NOMO-1 treated with DMSO at 0.1 percent for 48 hours (cell line): ENCODE measurements at regions not wholly inside any gene's neighbourhood (a gene's known extent, or its start where the extent isn't known, plus 50 kb on each side); places are given as distances from the start of the nearest gene placed in this dataset.
"Not testable (repeated sequence)": the region's sequence is repeated elsewhere in the genome, so short reads cannot be mapped to it uniquely, and the experiment has no call there.

Source experiments
- DNase-seq: peaks from one replicate; lab custom pipeline; 2025; ENCODE audit not compliant: unreplicated experiment; lab: John Stamatoyannopoulos, UW

DNA sequence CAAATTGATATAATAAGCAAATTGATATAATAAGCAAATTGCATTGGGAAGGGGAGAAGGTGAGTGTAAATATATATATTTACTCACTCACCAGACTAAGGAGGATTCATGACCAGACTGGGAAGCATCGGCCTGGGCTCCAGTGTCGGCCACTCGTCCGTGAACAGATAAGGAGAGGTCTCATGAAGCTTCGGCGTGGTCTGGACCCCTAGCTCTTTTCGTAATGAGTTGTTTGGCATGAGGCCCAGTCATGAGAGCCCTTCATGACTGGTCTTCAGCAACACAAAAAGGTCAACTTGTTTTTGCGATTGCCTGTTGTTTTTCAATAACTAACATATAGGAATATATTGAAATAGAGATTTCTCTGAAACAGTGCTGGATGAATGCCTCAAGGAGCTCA, 222.9 kb upstream of the KCNK2 start:
- DNase-seq, result no peak

DNA sequence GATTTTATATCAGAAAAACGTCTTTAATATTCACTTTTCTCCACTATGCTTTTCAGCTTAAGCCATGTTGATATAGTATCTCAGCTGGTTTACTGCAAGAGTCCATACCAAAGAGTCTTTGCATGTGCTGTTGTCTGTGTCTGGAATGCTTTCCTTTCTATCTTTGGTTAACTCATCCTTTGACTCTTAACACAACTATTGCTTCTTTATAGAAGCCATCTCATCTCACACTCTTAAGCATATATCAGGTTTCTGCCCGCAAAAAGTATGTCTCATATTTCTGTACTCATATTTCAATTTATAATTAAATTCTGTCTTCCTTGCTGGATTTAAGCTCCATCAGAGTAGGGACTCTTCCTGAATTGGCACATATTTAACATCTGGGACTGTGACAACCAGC, 220.9 kb upstream of the KCNK2 start:
- DNase-seq, result no peak

DNA sequence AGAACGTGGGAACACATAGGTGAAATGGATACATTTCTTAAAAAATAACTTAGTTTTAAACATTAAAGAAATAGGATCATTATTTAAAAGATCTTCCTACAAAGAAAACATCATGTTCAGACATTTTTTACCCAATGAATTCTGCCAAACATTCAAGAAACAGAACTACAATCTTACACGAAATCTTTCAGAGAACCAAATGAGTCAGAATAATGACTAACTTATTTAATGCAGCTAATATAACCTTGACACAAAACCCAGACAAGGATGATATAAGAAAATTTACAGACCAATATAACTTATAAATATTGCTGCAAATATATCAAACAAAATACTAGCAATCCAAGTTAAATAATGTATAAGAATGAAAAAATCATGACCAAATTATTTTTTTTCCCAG, 220.1 kb upstream of the KCNK2 start:
- DNase-seq, result no peak

DNA sequence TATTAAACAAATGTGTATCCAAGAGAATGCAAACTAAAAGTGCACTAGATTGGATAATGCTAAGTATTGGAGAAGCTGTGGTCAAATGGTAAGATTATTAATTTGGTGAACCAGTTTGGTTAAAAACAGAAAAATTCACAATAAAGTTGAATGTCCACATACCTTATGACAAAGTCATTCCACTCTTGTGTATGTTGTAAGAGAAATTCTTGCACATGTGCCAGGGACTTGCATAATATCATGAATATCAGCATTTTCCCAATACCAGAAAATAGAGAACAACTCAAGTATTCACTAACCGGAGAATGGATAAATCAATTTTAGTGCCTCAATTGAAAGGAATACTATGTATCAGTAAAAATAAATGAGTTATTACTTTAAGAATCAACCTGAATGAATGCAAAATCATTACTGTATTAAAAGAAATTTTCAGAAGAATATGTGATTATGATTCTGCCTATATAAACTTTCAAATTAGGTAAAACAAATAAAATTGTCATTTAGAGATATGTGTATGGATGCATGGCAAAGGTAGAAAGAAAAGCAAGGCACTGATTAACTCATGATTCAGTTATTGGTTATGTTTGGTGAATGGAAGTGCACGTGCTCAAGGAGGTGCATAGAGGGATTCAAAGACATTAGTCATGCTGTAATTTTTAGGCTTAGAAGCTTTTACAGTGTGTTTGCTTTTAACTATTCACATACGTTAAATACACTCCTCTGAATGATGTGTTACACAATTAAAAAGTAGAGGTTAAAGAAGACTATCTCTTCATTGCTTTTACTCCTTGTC, 217.4 kb upstream of the KCNK2 start:
- DNase-seq, result no peak

DNA sequence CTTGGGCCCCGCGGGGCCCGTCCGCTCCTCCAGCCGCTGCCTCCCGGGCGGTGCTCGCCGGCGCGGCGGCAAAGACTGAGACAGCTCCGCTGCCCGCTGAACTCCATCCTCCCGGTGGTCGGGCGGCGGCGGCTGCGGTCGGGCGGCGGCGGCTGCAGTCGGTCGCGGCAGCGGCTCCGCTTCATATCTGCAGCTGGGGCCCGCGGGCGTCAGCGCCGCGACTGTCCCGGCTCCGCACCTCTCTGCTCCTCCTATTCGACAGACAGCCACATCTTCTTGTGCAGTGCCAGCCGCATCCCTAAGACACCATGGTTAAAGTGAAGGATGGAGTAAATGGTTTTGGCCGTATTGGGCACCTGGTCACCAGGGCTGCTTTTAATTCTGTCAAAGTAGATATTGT, 212.1 kb upstream of the KCNK2 start:
- not testable (repeated sequence) for DNase-seq

DNA sequence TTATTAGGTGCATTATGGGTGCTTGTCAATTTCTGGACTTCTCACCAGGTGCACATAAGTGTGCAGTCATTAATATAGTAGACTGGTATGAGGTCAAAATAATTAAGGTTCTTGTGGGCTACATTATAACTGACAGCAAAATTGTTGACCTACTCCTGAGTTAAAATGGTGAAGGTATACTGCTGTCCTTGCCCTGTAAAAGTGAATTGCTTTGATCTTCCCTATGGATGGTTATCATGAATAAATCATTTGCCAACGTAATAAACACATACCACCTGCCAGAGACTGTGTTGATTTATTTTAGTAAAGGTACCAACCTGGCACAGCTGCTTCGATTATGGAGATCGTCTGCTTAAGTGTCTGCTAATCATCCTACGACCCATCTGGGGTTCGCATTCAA, 201.6 kb upstream of the KCNK2 start:
- no peak for DNase-seq

DNA sequence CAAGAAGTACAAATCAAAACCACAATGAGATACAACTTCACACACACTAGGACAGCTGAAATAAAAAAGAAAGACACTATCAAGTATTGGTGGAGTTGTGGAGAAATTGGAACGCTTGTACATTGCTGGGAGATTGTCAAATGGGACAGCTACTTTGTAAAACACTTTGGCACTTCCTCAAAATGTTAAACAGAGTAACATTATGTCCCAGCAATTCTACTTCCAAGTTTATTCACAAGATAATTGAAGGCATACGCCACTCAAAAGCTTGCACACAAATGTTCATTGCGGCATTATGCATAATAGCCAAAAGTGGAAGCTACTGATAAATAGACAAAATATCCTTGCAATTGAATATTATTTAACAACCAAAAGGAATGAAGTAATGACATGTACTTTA, 199.9 kb upstream of the KCNK2 start:
- no peak for DNase-seq

DNA sequence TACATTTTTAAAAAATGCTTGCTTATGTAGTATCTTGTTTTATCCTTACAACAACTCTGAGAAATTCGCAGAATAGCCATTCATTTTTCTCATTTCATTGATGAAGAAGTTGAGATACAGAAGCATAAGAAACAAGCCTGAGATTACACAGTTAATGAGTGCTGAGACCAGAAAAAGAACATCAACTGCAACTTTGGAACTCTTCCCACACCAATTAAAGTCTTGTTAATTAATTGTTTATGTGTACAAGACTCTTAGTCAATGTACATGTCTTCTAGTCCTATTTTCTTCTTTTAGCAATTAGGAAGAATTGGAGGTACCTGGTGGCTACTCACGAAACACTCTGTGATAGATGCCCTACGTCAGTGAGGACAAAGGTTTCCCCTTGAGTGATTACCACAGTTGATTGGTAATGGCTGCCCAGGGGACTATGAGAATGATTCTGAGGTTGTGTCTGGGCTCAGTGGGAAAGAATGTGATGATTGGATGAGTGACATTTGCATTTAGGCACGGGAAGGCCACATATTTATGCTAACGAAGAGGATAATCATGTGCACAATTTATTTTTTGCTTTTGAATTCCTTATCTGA, 187.4 kb upstream of the KCNK2 start:
- DNase-seq, result no peak

DNA sequence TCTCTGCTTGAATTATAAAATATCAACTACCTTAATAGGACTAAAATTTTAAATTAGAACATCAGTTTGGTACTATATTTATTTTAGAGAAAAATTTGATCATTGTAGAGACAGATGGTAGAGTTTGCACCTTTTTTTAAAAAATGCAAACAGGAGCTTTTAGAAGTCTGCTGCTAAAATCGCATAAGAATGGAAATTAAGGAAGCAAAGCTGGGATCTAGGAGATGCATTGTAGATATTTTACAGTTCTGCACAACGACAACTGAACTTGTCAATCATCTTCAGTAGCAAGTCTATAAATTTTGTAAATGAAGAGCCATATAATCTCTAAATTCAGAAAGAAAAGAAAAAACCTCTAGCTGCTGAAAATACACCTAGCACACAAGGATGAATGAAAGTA, 185.6 kb upstream of the KCNK2 start:
- no peak for DNase-seq

DNA sequence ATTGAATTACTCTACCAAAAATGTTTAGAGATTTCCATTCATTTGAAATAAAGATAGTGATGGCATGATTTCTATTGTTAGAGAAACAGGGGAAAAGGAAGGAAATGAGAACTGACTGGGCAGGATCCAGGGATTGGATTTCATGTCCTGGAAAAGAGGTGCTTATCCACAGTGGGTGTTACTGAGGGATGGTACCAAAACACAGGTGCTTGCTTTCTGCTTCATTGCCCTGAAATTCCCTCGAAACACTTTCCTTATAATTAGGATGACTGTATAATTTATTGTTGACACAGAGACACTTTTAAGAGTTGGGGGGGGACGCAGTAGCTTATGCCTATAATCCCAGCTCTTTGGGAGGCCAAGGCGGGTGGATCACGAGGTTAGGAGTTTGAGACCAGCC, 185.0 kb upstream of the KCNK2 start:
- DNase-seq, result no peak

DNA sequence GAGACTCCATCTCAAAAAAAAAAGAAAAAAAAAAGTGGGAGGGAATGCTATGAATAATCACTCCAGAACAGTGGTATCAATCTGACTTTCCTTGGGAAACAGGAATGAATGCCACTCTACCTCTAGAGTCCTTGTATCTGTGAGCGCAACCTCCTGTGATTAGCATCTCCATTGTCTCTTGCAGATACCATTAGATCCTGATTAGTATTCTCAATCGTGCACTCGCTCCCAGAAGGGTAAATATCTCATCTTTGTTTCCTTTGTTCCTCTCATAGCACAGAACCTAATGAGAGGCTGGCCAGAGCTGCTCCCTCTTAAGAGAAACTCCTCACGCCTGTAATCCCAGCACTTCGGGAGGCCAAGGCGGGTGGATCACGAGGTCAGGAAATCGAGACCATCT, 184.4 kb upstream of the KCNK2 start:
- no peak for DNase-seq

DNA sequence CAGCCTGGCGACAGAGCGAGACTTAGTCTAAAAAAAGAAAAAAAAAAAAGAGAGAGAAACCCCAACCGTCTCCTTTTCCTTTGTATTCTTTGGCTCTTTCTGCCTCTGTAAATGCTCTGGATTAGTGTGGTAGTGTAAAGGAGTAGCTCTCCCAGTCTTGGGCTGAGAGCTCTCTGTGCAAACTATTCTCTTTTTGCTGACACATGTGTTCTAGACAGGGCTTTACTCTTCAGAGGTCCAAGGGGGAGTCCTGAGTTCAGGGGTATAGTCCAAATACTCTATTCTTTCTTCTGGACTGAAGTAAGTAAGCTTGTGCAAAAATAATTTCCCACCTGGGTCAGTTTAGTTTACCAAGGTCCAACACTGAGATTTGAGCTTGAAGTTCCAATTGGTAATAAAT, 183.8 kb upstream of the KCNK2 start:
- no peak for DNase-seq

DNA sequence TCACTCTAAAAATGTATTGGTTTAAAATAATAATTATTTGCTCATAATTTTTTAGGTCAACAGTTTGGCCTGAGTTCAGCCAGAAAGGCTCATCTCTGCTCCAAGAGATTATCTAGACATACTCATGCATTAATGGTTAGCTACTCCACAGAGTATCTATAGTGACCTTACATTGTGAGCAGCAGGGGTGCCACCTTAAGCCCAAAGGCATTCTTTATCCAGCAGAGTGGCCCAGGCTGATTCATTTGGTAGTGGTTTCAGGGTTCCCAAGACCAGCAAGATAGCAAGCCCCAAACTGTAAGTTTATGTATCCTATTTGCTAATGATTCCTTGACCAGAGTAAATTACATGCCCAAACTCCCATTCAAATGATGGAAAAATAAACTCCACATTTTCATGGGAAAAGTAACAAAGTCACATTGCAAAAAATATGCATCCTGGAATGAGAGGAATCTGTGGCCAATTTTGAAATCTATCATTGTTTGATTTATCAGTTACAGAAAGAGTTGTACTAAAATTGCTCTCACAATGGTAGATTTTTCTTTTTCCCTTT, 182.6 kb upstream of the KCNK2 start:
- DNase-seq, result no peak

DNA sequence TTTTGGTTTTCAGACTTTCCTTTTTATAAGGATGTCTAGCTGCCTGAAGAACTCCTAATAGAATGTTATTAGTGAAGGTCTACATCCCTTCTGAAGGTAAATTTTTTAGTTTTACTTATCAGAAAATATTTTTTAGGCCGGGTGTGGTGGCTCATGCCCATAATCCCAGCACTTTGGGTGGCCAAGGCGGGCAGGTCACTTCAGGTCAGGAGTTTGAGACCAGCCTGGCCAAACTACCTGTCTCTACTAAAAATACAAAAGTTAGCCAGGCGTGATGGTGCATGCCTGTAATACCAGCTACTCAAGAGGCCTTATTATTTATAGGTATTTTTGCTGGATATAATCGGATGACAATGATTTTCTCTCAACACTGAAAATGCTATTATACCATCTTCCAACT, 181.9 kb upstream of the KCNK2 start:
- no peak for DNase-seq

DNA sequence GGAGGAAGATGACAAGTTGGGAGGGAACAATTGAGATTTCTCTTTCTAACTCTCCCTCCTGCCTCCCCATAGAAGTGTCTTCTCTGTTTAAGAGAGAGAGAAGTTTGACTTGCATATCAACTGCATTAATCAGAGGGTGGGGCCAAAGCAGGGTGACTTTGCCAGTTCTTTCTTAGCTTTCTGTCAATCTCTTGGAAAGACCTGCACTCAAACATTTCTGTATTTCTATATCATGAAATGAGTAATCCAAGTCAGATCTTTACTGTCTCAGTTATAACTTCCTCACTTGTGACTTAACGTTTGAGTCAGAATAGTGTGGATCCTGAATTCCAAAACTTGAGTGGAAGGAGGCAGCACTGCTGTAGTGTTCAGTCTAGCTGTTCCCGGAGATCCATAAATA, 180.8 kb upstream of the KCNK2 start:
- no peak for DNase-seq

DNA sequence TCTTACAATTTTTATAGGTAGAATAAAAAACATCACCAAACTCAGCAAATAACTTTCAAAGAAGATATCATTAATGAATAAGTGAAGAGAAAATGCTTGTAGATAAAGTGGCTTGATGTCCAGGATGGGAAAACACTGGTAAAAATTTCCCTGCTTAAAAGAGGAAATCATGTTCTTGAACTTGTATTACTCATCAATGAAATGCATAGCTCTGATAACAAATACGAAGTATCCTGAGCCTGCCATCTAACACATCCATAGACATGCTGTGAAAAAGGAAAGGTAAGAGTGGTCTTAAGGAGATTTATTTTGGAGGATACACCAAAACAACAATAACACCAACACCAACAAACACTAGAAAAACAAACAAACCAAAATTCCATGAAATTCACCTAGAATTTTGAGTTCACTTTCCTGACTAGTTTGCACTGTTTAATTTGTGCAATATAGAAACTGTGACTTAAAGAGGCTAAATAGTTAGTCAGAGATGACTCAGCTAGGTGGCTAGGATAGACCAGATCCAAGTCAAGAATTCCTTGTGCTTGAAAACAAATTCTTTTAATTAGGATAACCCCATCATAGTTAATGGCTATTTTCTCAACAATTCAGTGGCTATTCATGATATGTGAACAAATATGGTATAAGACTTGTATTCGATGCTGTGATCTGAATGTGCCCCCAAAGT, 179.8 kb upstream of the KCNK2 start:
- DNase-seq, result no peak

DNA sequence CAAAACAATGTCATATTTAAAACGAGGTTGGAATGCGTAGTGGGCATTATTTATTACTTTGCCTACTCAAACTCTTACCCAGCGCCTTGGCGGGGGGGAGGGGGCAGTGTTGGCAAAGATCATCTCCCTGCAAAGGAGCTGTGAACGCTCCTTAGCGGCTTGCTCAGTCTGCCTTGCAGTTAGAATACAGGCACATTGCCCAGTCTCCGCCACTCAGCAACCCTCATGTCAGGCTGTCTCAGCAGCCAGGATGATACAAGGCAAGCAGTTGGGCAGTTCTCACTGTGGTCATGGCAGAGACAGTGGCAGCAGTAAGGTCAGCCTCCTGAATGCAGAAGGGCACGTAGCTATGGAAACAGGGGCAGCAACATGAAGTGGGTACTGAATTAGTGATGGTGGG, 170.4 kb upstream of the KCNK2 start:
- no peak for DNase-seq

DNA sequence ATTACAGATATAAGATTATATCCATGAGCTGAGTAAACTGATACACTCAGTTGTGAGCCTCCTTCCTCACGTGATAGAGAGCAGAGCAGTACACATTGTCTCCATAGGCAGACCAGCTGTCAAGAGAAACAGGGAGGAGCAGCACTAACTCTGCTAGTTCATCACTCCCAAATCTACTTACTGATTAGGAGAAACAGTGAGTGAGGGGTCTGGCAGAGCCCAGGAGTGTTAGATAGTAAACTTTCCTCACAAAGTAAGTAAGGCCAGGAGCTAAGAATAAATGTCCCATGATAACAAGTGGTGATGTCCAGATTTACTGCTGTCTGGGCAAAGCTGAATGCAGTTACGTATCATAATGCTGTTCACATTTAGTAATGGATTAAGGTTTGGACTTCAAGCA, 168.6 kb upstream of the KCNK2 start:
- DNase-seq, result no peak

DNA sequence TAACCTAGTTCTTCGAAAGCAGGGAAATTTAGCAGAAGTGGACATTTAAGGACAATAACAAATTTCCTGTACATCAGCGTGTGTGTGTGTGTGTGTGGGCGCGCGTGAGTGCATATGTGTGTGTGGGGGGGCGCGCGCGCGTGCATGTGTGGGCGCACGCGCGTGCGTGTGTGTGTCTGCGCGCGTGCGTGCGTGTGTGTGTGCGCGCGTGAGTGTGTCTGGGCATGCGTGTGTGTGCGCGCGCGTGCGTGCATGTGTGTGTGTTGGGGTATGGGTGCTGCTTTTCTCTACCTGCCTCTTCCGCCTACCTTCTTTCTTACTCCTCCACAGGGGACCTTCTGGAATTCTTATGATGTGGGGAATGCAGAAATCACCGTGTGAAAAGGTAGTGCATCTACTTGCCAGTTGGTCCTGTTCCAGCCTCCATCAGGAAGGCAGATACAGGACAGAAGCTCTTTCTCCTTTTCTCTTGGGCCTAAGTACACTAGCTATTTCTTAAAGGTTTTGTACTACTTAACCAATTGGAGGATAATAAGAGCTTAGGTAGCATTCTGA, 165.4 kb upstream of the KCNK2 start:
- no peak for DNase-seq

DNA sequence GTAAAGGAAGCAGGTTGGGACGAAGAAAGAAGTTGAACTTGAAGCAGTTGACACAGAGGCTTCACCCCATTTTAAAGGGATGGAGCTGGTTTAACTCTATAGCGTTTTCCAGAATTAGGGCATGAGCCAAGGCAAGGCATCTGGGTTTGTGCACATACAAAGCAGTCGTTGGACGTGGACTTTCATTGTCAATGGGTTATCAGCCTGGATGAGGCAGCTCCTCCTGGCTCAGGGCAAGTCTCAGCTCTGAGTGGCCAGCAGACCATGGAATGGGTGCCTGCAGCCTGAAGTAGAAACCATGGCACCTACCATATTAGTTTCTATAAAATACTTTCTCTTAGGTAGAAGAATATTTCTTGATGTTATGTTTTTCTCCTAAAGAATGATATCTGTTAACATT, 163.8 kb upstream of the KCNK2 start:
- DNase-seq, result no peak

DNA sequence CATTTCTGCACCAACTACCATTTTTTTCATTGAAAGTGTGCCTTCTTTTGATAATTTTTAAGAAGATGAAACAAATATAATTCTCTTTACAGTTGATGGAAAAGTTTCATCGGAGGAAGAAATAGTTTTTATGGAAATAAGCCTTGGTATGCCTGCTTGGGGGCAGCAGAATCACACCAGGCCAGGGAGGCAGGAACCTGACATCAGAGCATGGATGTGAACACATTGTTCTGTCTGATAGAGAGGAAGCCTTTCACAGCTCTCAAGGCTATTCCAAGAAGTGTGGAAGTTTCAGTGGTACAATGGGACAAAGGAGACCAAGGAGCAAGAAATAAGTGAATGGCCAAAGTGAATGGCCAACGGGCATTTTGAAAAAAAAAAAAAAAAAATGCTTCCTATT, 162.2 kb upstream of the KCNK2 start:
- DNase-seq, result no peak
